ENCODE measurements at regions not wholly inside any gene's neighbourhood (a gene's known extent, or its start where the extent isn't known, plus 50 kb on each side); places are given as distances from the start of the nearest gene placed in this dataset.
"Not testable (repeated sequence)": the region's sequence is repeated elsewhere in the genome, so short reads cannot be mapped to it uniquely, and the experiment has no call there.

DNA sequence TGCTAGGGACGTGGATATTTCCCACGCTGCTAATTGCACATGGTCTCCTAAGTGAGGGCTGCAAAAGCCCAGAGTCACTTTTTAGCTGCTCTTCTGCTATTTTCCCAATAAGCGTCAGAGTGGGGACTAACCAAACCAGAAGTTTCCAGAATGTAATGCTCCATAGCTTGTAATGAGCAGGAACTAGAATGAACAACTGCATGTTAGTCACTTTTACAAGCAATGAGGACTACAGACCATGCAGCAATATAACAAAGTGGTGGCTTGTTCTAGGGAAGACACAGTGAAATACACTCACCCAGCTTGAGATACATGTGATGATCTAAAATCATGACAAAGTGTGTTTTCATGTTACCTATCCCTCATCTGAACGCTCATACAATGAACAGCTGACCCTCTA lies 314.1 kb upstream of the SGK1 start:
- DNase-seq, result no peak

DNA sequence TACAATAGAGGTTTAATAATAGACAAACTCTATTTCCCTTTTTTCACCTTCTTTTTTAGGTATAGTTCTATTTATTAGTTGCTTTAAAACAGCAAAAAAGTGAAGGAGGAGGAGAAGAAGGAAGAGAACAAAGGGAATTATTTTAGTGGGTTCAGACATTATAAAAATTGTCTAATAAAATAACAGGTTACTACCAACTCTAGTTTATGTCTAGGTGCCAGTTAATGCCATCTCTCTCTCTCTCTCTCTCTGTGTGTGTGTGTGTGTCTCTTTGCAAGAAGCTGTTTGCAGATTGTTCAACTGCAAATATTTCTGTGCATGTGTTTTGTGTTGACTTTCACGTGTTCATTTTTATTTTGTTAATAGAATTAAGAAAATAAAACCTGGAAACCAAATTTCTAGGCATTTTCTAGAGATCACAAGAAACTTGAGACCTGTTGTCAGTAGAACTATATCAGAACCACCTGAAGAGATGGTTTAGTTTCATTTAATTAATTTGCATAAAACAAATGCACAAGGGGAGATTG lies 313.5 kb upstream of the SGK1 start:
- DNase-seq, result no peak

GRCh38 chr6:134630508-134631121 lies 312.7 kb upstream of the SGK1 start:
- no peak for DNase-seq

GRCh38 chr6:134628154-134628553 lies 310.2 kb upstream of the SGK1 start:
- no peak for DNase-seq

DNA sequence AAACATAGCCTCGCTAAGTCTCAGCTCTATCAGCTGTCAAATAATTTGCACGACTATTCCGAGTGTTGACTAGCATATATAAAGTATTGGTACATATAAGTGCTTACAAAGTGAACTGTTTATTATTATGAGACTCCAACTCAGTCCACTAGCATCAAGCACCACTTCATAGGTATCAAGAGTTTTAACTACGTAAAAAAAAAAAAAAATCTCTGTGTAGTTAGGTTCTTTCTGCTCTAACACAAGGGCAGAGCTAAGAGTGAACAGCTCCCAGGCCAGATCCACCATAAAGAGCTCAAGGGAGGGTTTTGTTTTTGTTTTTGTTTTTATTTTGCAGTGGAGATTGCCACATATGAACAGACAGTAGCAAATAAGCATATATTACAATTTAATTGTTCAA lies 309.8 kb upstream of the SGK1 start:
- no peak for DNase-seq

DNA sequence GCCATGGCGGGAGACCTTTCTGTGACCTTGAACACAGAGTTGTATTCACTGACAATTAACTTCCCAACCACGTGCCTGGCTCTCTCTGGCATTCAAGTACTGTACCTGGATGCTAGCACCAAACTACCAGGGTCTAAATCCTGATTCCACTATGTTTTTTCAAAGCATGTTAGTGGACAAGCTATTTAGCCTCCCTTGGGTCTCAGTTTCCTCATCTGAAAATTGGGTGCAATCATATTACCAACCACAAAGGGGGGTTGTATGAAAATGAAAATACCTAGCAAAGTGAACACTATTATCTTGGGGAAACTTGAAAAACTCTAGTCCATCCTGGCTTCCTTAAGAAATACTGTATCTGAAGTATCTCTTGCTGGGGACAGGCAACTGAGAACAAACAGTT lies 308.7 kb upstream of the SGK1 start:
- DNase-seq, result no peak

GRCh38 chr6:134626086-134626485 lies 308.2 kb upstream of the SGK1 start:
- no peak for DNase-seq

DNA sequence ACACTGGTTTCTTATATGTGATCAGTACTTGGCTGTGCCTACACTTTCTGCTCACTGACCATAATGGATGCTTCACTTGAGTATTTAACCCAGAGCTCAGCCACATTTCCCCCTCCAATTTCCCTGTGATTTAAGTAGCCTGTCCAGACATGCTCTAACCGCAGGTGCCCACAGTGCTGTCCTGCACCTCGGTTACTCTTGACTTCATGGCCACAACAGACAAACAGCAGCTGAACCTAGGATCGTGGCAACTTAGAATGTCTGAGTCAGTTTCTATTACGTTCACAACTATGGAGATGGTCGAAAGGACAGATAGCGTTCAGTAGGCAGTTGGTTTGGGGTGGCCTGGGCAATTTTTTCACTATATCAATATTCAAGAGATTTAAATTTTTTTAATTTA lies 306.9 kb upstream of the SGK1 start:
- DNase-seq, result no peak

DNA sequence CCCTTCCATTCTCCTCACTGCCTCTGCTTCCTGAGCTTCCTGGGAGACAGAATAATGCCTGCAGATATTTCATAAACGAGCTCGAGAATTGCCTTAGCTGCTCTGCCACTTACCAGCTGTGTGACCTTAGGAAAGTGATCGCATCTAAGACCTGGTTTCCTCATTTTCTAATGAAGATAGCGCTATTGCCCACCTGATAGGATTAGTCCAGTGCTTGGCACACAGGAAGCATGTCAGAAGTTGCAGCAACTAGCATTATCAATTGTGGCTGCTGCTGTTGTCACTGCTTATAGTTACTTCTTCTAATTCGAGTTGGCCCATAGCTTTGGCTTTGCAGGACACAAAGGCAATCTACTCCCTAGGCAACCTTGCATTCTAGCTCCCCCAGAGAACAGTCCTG lies 305.5 kb upstream of the SGK1 start:
- no peak for DNase-seq

DNA sequence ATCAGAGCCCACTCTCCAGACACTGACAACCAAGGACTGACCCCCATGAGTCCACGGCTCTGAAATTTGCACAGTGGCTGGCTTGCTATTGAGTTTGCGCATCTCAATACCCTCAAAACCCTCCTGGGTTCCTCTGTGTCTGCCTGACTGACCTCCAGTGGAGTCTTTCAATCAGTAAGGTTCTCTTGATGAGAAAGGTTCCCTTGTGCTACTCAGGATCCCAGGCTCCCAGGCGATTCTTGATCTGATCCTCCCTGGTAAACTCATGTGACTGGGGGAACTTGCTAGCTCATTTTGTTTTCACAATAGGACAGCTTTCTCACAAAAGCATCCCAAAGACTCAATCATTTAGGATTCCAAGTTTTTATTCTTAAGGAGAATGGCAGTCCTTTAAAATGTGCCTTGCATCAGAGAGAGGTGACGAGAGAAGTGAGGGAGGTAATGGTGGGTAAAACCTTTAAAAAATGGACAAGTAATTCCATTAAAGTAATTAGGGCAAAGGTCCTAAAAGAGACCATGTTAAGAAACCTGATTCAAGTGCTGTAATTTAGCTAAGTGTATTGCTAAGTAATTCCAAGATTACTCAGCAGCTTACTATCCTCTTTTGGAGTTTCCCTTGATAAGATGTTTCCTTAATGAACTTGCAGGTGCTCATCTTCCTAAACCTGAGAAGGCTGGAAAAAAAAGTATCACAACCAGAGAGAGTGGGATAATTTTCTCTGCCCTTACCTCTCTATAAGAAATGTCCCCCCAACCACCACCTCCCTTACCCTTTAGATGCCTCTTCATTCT lies 304.7 kb upstream of the SGK1 start:
- DNase-seq, result no peak

- no peak for DNase-seq
Measured at GRCh38 chr6:134621858-134622257, 303.9 kb upstream of the SGK1 start.

GRCh38 chr6:134619789-134620188 lies 301.9 kb upstream of the SGK1 start:
- DNase-seq, result no peak

GRCh38 chr6:134619077-134619476 lies 301.2 kb upstream of the SGK1 start:
- DNase-seq, result no peak

GRCh38 chr6:134614606-134615485 lies 296.9 kb upstream of the SGK1 start:
- no peak for DNase-seq

DNA sequence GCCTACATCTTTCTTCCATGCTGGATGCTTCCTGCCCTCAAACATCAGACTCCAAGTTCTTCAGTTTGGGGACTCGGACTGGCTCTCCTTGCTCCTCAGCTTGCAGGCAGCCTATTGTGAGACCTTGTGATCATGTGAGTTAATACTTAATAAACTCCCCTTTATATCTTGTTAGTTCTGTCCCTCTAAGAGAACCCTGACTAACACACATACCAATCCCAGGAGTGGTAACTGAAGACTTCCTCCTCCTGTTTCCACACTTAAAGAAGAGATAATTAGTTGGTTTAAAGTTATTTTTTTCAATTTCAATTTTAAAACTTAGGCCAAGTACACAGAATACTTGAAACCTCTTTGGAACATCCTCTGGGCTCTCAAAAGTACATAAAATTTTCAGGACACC lies 294.2 kb upstream of the SGK1 start:
- not testable (repeated sequence) for DNase-seq

GRCh38 chr6:134610411-134610810 lies 292.5 kb upstream of the SGK1 start:
- no peak for DNase-seq

- DNase-seq, result no peak
Measured at GRCh38 chr6:134609716-134610261, 291.9 kb upstream of the SGK1 start.

- DNase-seq, result no peak
Measured at GRCh38 chr6:134607411-134607810, 289.5 kb upstream of the SGK1 start.

GRCh38 chr6:134605034-134605433 lies 287.1 kb upstream of the SGK1 start:
- no peak for DNase-seq

GRCh38 chr6:134604014-134604676 lies 286.2 kb upstream of the SGK1 start:
- no peak for DNase-seq

- DNase-seq, result no peak
Measured at GRCh38 chr6:134603561-134603960, 285.6 kb upstream of the SGK1 start.

DNA sequence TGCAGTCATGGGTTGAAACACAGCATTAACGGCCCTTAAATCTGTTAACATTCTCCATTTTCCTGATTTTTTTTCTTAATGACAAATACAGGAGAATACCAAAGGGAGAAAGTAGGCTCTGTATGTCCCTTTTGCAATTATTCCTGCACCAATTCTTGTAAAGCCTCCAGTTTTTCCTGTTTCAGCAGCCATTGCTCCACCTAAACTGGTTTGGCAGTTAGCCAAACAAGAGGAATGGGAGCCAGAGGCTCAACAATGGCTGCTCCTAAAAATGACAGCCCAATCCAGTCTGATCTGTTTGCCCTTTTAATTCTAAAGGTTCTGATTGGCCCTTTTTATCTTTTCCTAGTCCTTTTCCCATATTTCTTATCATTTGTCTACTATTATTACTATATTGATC lies 284.2 kb upstream of the SGK1 start:
- DNase-seq, result no peak

GRCh38 chr6:134600671-134601070 lies 282.8 kb upstream of the SGK1 start:
- DNase-seq, result no peak

Data from stimulated activated CD4-positive, alpha-beta T cell treated with anti-CD3 and anti-CD28 coated beads, Interleukin-4, amount 100 ng/mL, for 4 hours (primary cell).